Spleen (tissue), 7 donors: ENCODE measurements at regions not wholly inside any gene's neighbourhood (a gene's known extent, or its start where the extent isn't known, plus 50 kb on each side); places are given as distances from the start of the nearest gene placed in this dataset.

Experiments used
- POLR2A ChIP-seq, 3 donors: fragments of 450-650 bp; IDR thresholded peaks; one replicate each; pipeline ENCODE4 v1.5.1; 2017; ENCODE audit warnings: antibody characterized with exemption in 3 of 3, mild to moderate bottlenecking in 1 of 3
- POLR2AphosphoS5 ChIP-seq, 3 donors: sonication (generic); formaldehyde crosslinking; IDR thresholded peaks; one replicate each; pipeline ENCODE4 v1.5.1; 2017; ENCODE audit warnings: antibody characterized with exemption in 3 of 3
- TF ChIP-seq, protein P1 (sequence below), 11 experiments: fragments of 200-600 bp in 7 of 11; fragments of 450-650 bp in 4 of 11; sonication (generic) in 4 of 11; IDR thresholded peaks in 8 of 11; conservative IDR thresholded peaks in 3 of 11; 1 replicate in 7 of 11; 2 replicates in 4 of 11; pipeline versions ENCODE4 v1.4.0 to v1.8.0; 2016 to 2021; ENCODE audit warnings: antibody characterized with exemption in 11 of 11, inconsistent platforms in 4 of 11, mild to moderate bottlenecking in 1 of 11
- donor health status: DM: no; HTN: no; CAD: no; lungs with moderate emphysema.
- donor health status: DM: no; HTN: no; CAD: no.
- donor health status: DM: no; HTN: no; CAD: no.

DNA sequence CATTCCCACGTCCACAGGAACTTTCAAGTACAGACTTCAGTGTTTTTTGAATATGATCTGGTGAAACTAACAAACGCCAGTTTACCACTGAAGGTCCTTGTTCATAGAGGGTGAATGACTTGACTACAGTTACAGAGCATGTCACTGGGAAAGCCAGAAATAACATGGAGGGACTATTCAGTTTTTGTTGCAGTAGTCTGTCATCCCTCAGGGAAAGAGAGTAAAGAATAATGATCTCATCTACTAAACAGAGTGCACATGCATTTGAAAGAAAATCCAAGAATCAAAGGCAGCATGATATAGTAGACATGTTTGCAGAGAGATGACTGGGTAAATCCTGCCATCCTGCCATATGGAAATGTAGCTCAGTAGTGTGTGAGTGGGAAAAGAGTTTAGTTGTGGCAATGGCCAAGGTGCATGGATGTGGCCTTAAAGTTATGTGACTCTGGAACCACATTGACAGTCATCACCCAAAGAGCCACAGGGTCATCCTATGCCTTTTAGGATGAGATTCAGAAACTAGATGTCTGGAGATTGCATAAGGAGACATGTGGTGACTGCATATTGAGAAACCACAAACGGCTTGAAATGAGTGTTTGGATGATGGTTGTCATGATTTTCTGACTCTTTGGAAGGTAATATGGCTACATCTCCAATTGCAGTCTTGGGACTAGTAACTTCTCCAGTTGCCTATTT is 125.3 kb upstream of the ZEB2 start:
- TF ChIP-seq, protein P1, sequence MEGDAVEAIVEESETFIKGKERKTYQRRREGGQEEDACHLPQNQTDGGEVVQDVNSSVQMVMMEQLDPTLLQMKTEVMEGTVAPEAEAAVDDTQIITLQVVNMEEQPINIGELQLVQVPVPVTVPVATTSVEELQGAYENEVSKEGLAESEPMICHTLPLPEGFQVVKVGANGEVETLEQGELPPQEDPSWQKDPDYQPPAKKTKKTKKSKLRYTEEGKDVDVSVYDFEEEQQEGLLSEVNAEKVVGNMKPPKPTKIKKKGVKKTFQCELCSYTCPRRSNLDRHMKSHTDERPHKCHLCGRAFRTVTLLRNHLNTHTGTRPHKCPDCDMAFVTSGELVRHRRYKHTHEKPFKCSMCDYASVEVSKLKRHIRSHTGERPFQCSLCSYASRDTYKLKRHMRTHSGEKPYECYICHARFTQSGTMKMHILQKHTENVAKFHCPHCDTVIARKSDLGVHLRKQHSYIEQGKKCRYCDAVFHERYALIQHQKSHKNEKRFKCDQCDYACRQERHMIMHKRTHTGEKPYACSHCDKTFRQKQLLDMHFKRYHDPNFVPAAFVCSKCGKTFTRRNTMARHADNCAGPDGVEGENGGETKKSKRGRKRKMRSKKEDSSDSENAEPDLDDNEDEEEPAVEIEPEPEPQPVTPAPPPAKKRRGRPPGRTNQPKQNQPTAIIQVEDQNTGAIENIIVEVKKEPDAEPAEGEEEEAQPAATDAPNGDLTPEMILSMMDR (IDR thresholded peaks at IDR 0.05 in 8 of 11, conservative IDR thresholded peaks at IDR 0.05 in 3 of 11): no peak
- no peak for TF ChIP-seq POLR2A (IDR thresholded peaks at IDR 0.05)
- no peak for TF ChIP-seq POLR2AphosphoS5 (IDR thresholded peaks at IDR 0.05)
